GM18508 (cell line): ENCODE measurements at regions not wholly inside any gene's neighbourhood (a gene's known extent, or its start where the extent isn't known, plus 50 kb on each side); places are given as distances from the start of the nearest gene placed in this dataset.

Source experiments
- ATAC-seq: cut with Tn5 transposase; IDR thresholded peaks from one replicate; pipeline ENCODE4 v1.9.1; 2021; ENCODE audit warnings: moderate number of reproducible peaks; ENCODE audit not compliant: insufficient read depth, unreplicated experiment

- peak; percentile 57 for ATAC-seq
Observed at GRCh38 chr5:35369965-35370790, 139.9 kb upstream of the PRLR start.

DNA sequence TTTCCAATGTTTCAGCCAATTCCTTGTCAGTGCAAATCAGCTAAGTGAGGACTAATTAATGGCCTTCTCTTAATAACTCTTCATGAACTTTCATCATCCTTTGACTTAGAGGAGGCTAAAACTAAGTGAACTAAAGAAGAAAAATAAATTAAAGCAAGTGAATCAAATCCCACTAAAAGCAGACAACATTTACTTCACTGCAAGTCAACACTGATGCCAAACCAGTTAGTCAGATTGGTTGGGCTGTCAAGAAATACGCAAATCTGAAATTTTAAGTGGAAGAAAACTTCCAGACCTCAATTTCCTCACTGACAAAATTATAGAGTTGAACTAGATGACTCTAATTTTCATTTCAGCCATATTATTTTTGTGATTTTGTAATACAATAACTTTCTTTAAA is 137.2 kb upstream of the PRLR start:
- ATAC-seq: no peak

DNA sequence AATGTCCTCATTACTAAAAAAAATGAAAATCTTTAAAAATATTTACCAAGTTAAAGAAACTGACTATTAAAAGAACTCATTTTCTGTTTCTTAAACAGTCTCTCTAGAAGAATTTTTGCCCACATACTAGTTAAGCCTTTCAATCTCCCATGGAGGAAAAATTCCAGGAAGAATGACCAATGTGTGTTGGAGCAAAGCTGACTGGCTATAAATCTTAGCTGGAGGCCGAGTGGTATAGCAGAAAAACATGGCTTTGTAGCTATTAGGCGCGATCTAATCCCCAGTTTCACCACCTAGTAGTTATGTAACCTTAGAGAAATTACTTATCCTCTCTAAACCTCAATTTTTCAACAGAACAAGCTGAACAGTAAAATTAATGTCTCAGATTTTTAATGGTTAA is 135.5 kb upstream of the PRLR start:
- no peak for ATAC-seq

DNA sequence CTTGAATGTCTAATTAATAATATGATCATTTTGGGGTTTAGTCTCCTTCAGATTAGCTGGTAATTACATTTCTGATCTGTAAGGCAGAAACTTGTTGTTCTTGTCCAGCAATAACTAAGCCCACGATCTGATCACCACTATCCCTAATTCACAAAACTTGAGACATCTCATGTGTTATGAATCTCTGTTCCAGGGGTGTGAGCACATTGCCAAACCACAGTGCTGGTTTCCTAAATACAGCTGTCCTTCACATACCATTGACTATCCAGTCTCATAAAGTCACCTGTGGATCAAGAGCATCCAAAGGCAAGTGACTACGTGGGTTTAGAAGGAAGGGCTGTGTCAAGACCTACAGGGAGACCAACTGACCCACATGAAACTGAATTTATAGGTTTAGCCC is 134.1 kb upstream of the PRLR start:
- no peak for ATAC-seq

- no peak for ATAC-seq
Observed at GRCh38 chr5:35363387-35363965, 133.2 kb upstream of the PRLR start.

DNA sequence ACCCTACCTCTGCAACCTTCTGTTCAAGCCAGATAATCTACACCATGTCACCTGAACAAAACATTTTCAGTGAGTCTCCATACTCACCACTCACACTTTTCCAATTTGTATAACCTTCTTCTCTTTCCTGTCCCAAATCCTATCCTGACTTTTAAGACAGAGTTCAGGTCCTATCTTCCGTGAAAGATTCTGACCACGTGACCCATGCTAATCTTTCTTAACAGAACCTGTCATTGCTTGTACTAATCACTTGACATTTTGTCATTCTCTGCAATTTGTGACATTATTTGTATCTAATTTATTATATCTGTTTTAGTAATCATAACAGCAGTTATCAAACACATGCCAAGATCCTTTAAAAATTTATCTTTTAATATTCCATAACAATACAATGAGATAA is 132.5 kb upstream of the PRLR start:
- ATAC-seq: no peak

GRCh38 chr5:35360671-35361070 is 130.4 kb upstream of the PRLR start:
- no peak for ATAC-seq

GRCh38 chr5:35359859-35360258 is 129.6 kb upstream of the PRLR start:
- no peak for ATAC-seq

GRCh38 chr5:35357973-35358372 is 127.7 kb upstream of the PRLR start:
- ATAC-seq: no peak

DNA sequence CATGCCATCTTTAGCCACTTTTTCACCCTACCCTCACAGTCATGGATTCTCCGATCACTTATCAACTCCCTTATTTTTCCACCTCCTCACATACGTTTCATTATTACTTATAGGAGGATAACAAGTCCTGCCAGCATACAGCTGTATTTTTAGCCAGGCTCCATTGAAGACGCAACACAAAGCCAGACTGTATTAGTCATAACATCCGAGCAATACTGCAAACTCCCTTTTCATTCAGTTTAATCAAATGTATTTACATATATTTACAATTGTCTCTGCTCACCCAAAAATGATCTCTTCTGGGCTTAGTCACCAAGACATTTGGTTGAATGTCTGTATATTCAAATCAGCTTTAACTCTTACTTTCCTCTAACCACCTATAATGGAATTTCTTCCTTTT is 126.4 kb upstream of the PRLR start:
- no peak for ATAC-seq

DNA sequence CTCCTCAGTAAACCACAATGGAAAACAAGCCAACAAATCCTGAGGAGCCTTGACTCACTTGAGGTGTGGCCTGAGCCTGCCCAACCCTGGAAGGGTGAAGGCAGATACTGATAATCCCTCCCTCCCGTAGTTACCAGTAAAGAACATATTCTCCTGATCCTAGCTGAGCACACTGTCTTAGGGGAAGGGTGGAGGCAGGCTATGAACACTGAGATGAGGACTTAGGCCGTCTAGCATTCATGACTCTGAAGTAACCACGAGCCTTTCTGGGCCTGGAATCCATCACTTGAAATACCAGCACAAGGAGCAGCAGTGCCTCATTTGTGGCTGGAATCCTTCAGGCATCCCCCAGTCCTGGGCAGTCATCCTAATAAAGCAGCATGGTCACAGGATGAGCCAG is 124.5 kb upstream of the PRLR start:
- ATAC-seq: no peak

- no peak for ATAC-seq
Observed at GRCh38 chr5:35345222-35345621, 114.9 kb upstream of the PRLR start.

DNA sequence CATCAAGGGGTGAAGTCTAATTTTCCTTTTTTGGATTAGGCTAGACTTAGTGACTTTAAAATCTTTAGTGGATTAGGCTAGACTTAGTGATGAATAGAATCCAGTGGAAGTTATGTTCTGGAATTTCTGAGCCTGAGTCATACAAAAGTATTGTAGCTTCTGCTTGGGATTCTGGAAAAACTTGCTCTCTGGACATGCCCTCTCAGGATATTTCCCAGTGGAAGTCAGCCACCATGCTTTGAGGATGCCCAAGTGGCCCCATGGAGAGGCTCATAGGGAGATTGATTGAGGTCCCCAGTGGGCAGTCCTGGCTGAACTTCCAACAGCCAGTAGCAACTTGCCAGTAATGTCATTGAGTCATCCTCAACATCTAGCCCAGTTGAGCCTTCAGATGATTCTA is 112.4 kb upstream of the PRLR start:
- no peak for ATAC-seq

GRCh38 chr5:35341189-35341588 is 110.9 kb upstream of the PRLR start:
- no peak for ATAC-seq

GRCh38 chr5:35339616-35340100 is 109.4 kb upstream of the PRLR start:
- ATAC-seq: no peak

GRCh38 chr5:35339006-35339405 is 108.7 kb upstream of the PRLR start:
- no peak for ATAC-seq

GRCh38 chr5:35338157-35338453 is 107.8 kb upstream of the PRLR start:
- ATAC-seq: no peak

DNA sequence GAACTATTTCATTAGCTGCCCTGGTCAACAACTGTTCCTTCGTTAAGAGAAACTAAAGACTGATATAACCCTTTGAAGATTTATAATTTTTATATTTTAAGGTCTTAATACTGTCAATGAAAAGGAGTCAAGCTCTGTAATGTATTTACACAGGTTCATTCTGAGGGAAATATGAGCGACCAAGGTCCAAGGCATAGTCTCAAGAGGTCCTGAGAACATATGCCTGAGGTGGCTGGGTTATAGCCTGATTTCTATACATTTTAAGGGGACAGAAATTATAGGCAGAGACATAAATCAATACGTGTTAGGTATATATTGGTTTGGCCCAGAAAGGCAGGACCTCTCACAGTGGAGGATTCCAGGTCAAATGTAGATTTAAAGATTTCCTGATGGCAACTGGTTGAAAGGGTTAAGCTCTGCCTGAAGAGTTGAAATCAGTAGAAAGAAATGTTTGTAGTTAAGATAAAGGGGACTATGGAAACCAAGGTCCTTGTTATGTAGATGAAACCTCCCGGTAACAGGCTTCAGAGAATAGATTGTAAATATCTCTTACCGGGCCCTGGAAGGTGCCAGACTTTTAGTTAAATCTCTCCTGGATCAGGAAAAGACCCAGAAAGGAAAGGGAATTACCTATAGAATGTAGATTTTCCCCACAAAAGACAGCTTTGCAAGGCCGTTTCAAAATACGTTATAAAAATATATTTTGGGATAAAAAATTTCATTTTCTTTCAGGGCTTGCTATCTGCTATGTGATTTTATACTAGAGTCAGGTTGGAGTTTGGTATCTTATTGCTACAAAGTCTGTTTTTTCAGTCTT is 107.3 kb upstream of the PRLR start:
- no peak for ATAC-seq

DNA sequence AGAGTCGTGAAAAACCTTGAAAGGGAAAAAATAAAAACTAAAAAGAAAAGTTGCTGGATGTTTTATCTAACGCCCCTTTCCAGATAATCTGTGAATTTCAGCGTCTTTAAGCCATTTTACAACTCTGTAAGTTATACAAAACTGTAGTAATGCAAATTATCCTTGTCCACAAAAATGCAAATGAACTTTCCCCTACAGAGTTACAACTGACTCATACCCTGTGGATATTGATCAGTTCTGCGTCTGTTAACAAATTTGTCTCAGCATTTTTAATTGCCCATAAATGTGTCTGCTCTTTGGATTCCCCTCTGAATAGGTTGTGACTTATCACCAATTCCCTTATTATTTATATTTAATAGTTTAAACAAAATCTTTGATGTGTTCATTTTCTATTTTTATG is 105.9 kb upstream of the PRLR start:
- no peak for ATAC-seq

- no peak for ATAC-seq
Observed at GRCh38 chr5:35335752-35336151, 105.5 kb upstream of the PRLR start.

DNA sequence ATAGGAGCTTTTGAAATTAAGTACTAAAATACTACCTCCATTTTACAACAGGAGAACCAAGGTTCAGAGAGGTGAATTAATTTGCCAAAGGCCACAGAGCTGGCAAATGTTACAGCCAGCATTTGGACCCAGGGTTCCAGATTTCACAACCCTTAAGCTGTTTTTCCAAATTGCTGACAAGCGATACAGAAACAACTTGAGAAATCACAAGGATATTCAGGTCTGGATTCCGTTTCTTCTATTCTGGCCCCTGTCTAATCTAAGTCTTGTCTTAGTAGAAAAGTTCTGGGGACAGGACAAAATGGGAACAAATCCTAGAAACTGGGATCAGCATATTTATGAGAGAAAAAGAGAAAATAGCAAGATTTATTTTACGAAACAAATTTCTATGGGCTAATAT is 103.1 kb upstream of the PRLR start:
- ATAC-seq: no peak
